Hypothalamus (tissue), 51 donors: ENCODE measurements at regions not wholly inside any gene's neighbourhood (a gene's known extent, or its start where the extent isn't known, plus 50 kb on each side); places are given as distances from the start of the nearest gene placed in this dataset.

Experiments
- DNase-seq, 51 donors: peaks; one replicate each; lab custom pipeline; 2025; lab: John Stamatoyannopoulos, UW

DNA sequence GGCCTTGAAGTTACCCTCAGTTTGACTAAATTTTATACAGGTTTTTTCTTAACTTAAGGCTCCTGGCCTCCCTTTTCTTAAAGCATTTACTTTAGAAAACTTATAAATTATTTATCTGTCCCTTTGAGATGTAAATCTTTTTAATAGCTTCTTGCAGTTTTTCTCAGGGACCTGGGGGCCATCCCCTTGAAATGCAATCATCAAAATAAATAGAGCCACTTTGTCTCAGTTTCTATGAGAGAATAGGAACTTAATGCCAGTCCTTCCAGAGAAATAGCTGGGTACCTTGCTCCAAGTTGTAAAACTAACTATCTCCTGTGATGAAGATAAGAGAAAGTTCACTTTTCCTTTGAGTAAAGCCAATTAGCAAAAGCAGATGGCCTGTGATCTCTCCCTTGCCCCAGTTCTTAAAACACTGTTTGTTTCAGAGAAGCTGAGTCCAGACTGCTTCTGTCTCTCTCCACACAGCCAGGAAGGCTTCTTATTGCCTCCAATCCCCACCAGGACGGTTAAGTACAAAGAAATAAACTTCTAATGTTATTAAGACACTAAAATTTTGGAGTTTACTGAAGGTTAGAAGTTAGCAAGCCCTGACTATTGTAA, 913.1 kb downstream of the OLFM4 start:
- no peak for DNase-seq

DNA sequence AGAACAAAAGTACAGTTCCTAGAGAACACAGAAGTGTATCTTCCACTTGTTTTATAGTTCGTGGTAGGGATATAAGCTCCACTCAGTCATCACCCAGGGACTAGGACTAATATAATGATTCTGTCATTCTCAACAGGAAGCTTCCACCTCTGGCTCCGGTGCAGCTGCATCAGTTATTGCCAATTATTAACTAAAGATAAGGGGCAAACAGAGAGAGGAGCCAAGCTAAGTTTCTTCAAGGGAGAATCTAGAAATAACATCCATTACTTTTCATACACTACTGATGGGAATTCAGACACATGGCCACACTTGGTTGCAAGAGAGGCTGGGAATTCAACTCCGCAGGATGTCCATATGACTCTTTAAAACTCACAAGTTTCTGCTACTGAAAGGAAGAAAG, 917.9 kb downstream of the OLFM4 start:
- DNase-seq: no peak

DNA sequence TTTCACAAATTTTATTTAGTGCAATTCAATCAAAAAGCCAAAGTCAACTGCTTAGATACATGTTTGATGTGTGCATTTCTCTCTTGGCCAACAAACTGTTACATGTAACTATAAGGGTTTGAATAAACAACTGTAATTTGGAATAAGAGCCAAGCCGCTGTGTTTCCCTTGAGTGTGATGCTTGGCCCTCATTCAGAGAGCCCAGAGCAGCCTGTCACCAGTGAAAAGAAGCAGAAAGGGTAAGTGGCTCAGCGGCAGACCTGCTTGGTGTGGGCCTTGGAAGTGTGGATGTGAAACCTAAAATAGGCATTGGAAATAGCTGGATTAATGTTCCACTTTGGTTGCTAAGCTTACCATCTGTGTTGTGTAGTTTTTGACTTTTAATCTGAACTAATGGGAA, 924.6 kb downstream of the OLFM4 start:
- DNase-seq: no peak
